IPS-11a (cell line): ENCODE measurements at regions not wholly inside any gene's neighbourhood (a gene's known extent, or its start where the extent isn't known, plus 50 kb on each side); places are given as distances from the start of the nearest gene placed in this dataset.

Source experiments
- H3K4me3 ChIP-seq: one replicate; pipeline ENCODE4 v1.5.1; 2013; ENCODE audit warnings: low read depth, low read length, control low read depth

- no peak overlapping the region for H3K4me3 ChIP-seq
These were observed 189.5 kb downstream of the TTC8 start for GRCh38 chr14:89013698-89014568.

DNA sequence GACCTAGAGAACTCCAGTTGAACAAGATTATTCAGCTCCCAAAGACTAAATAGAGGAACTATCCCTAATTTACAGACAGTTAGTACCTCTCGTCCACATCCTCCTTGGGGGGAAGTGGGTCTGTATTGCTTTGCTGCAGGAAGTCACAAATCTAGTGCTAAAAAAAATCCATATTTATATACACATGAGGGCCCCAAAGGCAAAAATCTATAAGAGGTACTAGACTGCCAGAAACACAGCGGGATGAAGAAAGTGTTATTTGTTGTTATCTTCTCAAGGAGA, 190.1 kb downstream of the TTC8 start:
- H3K4me3 ChIP-seq, result no peak overlapping the region

GRCh38 chr14:89015016-89015415, 190.6 kb downstream of the TTC8 start:
- no peak overlapping the region for H3K4me3 ChIP-seq

DNA sequence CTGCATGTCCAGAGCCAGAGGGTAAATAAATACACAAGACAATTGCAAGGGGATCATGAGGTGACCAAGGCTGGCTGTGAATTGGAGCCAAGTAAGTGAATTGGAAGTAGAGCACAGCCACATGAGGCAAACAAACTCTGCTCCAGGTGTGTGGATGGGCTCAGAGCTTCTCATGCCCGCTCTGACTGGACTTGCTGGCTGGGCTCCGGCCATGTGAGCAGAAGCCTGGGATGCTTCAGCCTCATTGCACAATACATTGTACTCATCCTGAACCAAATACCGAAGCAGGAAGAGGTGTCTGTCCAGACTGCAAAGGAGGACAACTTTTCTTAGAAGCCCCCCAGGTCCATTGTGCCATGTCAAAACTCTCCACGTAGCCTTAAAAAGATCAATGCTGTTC, 193.0 kb downstream of the TTC8 start:
- no peak overlapping the region for H3K4me3 ChIP-seq

DNA sequence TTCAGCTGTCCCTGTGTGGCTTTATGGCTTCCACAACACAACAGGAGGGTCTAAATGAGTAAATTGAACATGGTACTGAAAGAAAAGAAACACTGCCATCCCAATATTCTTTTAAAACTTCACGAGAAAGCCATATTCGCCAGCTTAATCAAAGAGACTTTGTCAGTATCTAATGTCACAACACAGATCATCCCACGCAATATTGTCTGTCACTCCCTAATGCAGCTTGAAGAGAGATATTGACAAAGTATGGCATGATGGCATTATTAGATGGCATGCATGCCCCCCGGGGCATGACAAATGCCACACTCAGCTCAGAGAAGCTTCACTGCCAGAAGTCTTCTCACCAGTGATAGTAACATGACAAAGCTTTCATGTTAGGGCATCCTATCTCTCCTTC, 197.8 kb downstream of the TTC8 start:
- no peak overlapping the region for H3K4me3 ChIP-seq

DNA sequence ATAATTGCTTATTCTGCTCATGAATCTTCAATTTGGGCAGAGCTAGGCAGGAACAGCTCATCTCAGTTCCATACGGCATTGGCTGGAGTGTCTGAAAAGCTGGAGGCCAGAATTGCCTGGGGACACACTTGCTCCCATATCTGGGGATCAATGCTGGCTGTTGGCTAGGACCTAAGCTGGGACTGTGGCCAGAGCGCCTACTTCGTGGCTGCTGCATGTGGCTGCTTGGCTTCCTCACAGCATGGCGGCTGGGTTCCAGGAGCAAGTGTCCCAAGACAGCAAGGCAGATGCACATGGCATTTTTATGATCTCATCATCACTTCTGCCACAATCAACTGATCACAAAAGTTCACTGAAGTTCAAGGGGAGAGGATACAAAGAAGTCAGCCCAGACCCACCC, 200.2 kb downstream of the TTC8 start:
- H3K4me3 ChIP-seq, result no peak overlapping the region

DNA sequence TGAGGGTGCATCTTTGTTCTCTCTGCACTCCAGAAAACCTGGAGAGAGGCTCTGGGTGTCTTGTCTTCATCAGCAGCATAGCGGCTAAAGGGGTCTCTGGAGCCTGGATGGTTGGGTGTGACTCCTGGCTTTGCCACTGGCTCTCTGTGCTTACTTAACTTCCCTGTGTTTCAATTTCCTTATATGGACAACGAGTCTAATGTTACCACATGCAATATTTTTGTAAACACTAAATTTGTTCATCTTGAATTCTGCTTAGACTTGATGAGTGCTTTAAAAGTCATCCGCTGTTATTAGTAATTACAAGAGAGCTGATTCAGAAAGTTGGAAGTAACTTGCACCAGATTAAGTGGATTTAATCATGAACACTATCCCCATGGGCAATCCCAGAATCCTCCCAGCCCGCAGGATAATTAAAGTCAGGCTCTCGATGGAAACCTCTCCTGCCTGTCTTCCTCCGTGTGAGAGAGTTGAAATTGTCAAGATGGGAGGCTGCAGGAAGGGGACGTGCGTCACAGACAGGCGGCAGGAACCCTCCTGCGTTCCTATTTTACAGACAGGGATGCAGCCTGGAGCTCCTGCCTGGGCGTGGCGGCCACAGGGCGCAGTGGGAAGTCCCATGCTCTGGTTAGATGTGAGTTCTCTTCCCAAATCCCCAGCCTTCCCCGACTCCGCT, 201.2 kb downstream of the TTC8 start:
- H3K4me3 ChIP-seq, result no peak overlapping the region

DNA sequence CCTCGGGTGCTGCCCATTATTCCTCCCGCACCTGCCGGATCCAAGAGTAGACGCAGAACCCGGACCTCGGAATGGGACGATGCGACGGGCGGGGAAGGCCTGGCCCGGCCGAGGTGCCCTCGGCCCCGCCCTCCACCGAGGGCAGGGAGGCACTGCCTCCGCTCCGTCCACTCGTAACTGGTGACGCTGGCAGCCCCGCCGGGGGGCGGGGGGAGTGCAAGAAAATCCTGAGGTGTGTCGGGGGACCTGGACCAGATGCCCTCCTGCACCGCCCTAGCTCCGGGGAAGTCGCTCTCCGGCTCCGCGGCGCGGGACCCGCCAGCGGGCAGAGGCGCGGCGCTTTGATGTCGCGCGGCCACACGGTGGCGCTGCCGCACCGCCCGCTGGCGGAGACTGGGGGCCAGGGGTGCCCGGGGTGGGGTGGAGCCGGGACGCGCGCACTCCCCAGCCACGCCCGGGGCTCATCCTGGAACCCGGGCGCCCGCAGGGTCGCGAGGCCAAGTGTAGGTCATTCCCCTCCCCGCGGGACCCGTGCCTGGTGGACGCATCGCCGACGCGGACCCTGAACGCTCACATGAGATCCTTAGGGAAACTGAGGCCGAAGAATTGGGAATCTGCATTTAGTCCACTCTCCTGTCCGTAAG, 202.8 kb downstream of the TTC8 start:
- H3K4me3 ChIP-seq, result peak overlapping the region; percentile 77

- H3K4me3 ChIP-seq, result no peak overlapping the region
These were observed 204.1 kb downstream of the TTC8 start for GRCh38 chr14:89028462-89029134.

DNA sequence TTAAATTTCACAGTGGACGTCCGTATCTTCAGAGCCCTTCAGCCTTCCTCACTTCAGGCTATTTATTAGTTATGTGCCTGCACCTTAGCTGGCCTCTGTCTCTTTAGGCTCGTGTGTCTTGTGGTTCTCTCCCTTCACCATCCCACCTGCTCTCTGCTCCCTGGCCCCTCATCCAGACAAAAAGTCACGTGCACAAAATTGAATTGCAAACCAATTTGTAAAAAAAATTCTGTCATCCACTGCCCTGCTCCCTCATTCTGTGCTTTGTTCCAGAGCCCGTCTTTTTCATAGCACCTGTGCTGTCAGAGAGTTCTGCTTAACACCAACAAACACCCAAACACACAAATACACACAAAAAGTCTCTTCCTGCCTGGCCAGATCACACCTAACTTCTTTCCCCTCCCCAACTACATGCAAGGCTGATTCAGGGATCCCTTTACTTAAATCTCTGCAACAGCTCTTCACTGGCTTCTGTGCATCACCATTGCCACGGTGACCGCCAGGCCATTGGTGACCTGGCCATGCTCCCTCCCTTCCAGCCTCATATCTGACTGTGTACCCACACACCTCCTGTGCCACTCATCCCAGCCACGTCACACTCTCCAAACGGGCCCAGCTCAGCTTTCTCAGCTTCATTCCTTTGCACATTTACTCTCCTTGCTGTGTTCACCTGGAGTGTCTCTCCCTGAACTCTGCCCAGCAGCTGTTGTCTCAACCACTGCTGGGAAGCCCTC, 205.7 kb downstream of the TTC8 start:
- no peak overlapping the region for H3K4me3 ChIP-seq

GRCh38 chr14:89030921-89031320, 206.5 kb downstream of the TTC8 start:
- no peak overlapping the region for H3K4me3 ChIP-seq

DNA sequence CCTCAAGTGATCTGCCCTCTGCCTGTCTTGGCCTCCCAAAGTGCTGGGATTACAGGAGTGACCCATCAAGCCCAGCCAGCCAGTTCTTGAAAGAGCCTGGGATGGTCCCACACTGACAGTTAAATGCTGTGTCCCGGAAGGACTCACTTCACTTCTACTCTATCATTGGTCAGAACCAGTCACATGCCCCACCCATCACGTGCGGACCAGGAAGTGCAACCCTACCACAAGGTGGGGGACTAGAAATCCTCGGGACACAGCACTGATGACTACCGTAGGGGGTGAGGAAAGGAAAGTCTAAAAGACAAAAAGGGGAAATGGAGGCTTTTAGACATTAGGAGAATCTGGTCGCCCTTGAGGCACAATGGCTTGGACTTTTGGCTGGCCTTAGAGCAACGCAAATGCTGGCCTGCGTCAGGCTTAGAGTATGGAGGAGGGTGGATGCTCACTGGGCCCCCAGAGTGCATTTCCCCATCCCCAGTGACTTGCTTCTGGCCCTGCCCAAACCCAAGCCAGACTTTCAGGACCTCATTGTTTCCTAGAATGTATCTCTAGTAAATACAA, 207.7 kb downstream of the TTC8 start:
- H3K4me3 ChIP-seq, result no peak overlapping the region

- H3K4me3 ChIP-seq, result no peak overlapping the region
These were observed 209.3 kb downstream of the TTC8 start for GRCh38 chr14:89033756-89034155.

DNA sequence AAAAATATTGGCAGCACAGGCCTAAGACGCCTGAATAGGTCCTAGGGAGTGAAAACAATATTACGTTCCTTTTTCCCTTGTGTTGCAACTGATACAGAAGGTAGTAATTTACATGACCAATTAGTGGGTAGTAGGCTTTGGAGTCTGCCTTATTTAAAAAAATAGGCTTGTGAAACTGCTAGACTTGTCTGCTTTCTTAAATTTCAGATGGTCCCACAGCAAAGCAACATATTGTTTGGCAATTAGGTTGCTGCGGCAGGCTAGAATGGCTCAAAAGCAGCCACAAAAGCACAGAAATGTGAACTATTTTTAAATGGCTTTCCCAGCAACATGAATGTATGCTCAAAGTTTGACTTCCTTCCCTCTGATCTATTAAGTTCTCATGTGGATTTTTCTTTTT, 211.9 kb downstream of the TTC8 start:
- no peak overlapping the region for H3K4me3 ChIP-seq

DNA sequence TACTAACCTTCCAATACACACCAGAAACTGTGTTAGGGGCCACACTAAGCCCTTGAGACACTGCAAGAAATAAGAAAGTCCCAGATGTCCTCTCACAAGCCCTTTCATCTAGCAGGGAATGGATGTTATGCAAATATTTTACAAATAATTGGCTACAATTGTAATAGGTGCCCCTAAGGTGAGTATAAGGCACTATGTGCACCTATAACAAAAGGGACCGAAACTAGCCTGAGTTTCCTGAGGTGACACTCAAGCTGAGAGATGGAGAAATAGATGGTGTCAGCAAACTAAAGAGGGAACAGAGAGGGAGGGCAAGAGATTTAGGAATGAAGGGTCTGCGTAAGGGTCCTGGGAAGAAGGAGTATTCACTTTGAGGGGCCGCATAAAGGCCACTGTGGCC, 212.6 kb downstream of the TTC8 start:
- no peak overlapping the region for H3K4me3 ChIP-seq

DNA sequence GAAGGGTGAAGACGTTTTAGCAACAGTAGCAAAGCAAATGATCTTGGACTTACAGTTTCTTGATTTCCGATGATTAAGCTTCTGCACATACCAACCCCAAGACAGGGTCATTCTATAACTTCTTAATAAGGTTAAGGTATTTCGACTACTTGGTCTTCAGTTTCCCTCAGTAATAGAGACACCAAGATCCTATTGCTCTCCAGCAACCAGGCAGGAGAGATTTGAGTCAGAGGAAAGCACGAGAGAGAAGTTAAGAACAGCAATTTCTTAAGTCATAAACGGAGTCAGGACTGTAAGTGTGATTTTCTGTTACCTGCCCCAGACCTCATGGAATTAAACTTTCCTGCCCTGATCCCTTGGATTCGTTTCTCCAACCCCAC, 215.6 kb downstream of the TTC8 start:
- H3K4me3 ChIP-seq, result no peak overlapping the region

DNA sequence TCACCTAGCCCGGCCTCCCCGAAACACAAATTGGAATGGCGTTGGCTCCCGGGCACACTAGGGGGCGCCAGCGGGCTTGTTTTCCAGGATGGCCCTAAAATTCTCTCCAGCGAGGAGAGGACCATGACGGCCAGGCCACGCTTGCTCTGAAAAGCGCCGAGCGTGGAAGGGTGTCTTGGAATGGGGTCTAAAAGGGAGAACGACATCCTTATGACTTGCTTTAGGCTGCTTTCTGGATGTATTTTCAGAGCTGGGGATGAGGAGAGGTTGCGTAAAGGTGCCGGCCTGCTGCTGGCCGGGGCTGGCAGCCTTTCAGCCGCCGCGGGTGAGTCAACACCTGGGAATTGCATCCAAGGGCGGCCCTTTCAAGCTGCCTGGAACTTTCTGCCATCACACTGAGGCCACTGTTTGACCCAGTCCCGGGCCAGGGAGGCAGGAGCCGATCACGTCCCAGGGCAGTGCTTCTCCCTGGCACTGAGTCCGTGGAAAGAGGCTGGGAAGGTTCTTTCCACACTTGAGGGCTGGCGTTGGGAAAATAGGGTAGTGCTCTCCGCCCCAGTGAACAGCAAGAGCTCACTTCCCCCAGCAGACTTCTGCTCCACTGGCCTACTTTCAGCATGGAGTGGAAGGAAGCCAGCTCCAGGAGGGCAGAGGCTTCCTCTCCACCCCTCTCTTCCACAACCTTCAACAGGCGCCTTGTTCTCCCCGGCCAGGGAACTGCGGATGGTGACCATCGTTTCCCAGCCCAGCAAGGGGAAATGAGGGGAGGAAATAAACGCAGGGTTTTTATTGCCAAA, 216.2 kb downstream of the TTC8 start:
- no peak overlapping the region for H3K4me3 ChIP-seq

DNA sequence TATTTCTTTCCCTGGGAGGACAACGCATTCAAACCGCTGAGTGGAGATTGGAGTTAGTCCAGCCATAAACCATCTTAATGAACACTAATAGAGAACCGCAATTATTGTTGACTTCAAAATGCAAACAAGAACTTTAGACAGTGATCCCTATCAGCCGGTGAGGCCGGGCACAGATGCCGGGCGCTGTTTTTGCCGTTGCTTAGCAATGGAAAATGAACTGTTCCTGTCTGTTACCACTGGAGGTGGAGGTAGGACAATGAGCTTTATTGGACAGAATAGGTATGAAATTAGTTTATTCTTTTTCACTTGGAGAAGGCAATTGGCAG, 216.8 kb downstream of the TTC8 start:
- no peak overlapping the region for H3K4me3 ChIP-seq

DNA sequence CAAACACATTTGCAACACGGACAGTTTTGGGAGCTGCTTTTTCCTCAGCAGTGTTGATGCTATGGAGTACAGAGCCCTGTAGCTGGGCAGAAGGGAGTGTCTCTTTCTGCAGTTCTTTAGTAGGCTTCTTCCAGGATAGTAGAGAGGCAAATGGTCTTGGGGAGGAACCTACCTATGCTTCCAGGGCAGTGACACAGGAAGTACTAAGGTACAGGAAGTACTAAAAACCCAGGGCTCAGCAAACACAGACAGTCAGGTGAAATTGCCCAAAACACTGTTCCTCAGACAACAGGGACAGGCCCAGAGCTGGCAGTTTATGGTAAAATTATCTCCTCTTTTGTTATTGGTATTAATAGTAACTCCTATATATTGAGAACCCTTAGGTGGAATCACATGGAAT, 217.6 kb downstream of the TTC8 start:
- no peak overlapping the region for H3K4me3 ChIP-seq

GRCh38 chr14:89053303-89053702, 228.9 kb downstream of the TTC8 start:
- H3K4me3 ChIP-seq, result no peak overlapping the region
